ENCODE measurements at regions not wholly inside any gene's neighbourhood (a gene's known extent, or its start where the extent isn't known, plus 50 kb on each side); places are given as distances from the start of the nearest gene placed in this dataset.

- TF ChIP-seq, protein P1, sequence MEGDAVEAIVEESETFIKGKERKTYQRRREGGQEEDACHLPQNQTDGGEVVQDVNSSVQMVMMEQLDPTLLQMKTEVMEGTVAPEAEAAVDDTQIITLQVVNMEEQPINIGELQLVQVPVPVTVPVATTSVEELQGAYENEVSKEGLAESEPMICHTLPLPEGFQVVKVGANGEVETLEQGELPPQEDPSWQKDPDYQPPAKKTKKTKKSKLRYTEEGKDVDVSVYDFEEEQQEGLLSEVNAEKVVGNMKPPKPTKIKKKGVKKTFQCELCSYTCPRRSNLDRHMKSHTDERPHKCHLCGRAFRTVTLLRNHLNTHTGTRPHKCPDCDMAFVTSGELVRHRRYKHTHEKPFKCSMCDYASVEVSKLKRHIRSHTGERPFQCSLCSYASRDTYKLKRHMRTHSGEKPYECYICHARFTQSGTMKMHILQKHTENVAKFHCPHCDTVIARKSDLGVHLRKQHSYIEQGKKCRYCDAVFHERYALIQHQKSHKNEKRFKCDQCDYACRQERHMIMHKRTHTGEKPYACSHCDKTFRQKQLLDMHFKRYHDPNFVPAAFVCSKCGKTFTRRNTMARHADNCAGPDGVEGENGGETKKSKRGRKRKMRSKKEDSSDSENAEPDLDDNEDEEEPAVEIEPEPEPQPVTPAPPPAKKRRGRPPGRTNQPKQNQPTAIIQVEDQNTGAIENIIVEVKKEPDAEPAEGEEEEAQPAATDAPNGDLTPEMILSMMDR (IDR thresholded peaks at IDR 0.05): no peak
- no peak for TF ChIP-seq POLR2A (IDR thresholded peaks at IDR 0.05)
These were observed 102.0 kb upstream of the FSTL4 start for GRCh38 chr5:133714161-133714915.

All from uterus (tissue), 2 donors.